Transverse colon (tissue), 4 donors: ENCODE measurements at regions not wholly inside any gene's neighbourhood (a gene's known extent, or its start where the extent isn't known, plus 50 kb on each side); places are given as distances from the start of the nearest gene placed in this dataset.

Source experiments
- DNase-seq: peaks from one replicate; pipeline ENCODE4 v3.0.0-alpha.2; 2019
- H3K27ac ChIP-seq, 4 donors: fragments of 200-600 bp; sonication (generic); 2 replicates each; pipeline ENCODE4 v1.5.1; 2016 to 2018; ENCODE audit warnings: inconsistent platforms in 4 of 4
- H3K27me3 ChIP-seq: fragments of 200-600 bp; sonication (generic); 2 replicates; pipeline ENCODE4 v1.5.1; 2017; ENCODE audit warnings: inconsistent platforms
- H3K36me3 ChIP-seq, 4 donors: fragments of 200-600 bp; sonication (generic); 2 replicates each; pipeline ENCODE4 v1.5.1; 2017 to 2019; ENCODE audit warnings: inconsistent platforms in 4 of 4
- H3K4me1 ChIP-seq, 4 donors: fragments of 200-600 bp; sonication (generic); 2 replicates each; pipeline ENCODE4 v1.5.1; 2017 to 2020; ENCODE audit warnings: inconsistent platforms in 4 of 4
- H3K4me3 ChIP-seq, 4 donors: fragments of 200-600 bp; sonication (generic); 1 replicate in 1 of 4; 2 replicates in 3 of 4; pipeline versions ENCODE4 v1.5.1 to v1.6.1; 2017 to 2019; ENCODE audit warnings: inconsistent platforms in 4 of 4
- H3K9me3 ChIP-seq, 2 donors: fragments of 200-600 bp; sonication (generic); 2 replicates each; pipeline ENCODE4 v1.5.1; 2017 to 2019; ENCODE audit warnings: inconsistent platforms in 2 of 2
- EP300 ChIP-seq: sonication (generic); formaldehyde crosslinking; IDR thresholded peaks from one replicate; pipeline ENCODE4 v1.6.1; 2017; ENCODE audit warnings: antibody characterized with exemption, low read depth
- POLR2A ChIP-seq: fragments of 450-650 bp; IDR thresholded peaks from one replicate; pipeline ENCODE4 v1.6.1; 2016; ENCODE audit warnings: antibody characterized with exemption, mild to moderate bottlenecking, moderate library complexity
- POLR2AphosphoS5 ChIP-seq, 3 donors: sonication (generic); formaldehyde crosslinking; IDR thresholded peaks; one replicate each; pipeline ENCODE4 v1.6.1; 2016; ENCODE audit warnings: antibody characterized with exemption in 3 of 3
- WGBS, 2 donors: methylation state at CpG; one replicate each; pipeline ENCODE4 v1.1.5; 2018; ENCODE audit warnings: low coverage in 1 of 2; 5-methylcytosine and 5-hydroxymethylcytosine counted together
- in situ Hi-C, 4 donors: fragments of 200-750 bp; cut with MboI; loops; one replicate each; pipeline versions ENCODE4 v1.15.0 to v1.15.1; 2017; ENCODE audit warnings: low sequenced_read_pairs in 3 of 4, low pct_ligation_motif_present in 1 of 4, low pct_unique_long_range_greater_than_20kb in 1 of 4
- intact Hi-C: fragments of 100-400 bp; cut with DNase I; formaldehyde crosslinking; loops from one replicate; pipeline ENCODE4 v1.15.1; 2023; ENCODE audit warnings: low total_unique reads
- TF ChIP-seq, protein P1 (sequence below), 5 experiments: fragments of 200-600 bp in 3 of 5; fragments of 450-650 bp in 2 of 5; sonication (generic) in 3 of 5; IDR thresholded peaks; 1 replicate in 2 of 5; 2 replicates in 3 of 5; pipeline ENCODE4 v1.5.1; 2016 to 2017; ENCODE audit warnings: antibody characterized with exemption in 5 of 5, inconsistent platforms in 3 of 5, mild to moderate bottlenecking in 2 of 5, moderate library complexity in 1 of 5

- Histone ChIP-seq H3K27me3 (no peaks in the 10 kb centered on the region), H3K36me3 (no peaks in the 10 kb centered on the region), H3K4me1 (peaks cover 7 to 23% (median 11%) of the 10 kb centered on the region in 4 donors), H3K4me3 (no peak overlapping the region), H3K9me3 (no peaks in the 10 kb centered on the region), H3K27ac (no peak overlapping the region)
- intact Hi-C loops = no loop called here
- no peak for DNase-seq
- 61 to 68% methylated on average over 7 to 10 of the region's 10 CpGs for WGBS, 2 donors
- in situ Hi-C loops = no loop called here
- TF ChIP-seq EP300 (no peak), POLR2AphosphoS5 (IDR thresholded peaks at IDR 0.05) (no peak), POLR2A (no peak)
- TF ChIP-seq, protein P1, sequence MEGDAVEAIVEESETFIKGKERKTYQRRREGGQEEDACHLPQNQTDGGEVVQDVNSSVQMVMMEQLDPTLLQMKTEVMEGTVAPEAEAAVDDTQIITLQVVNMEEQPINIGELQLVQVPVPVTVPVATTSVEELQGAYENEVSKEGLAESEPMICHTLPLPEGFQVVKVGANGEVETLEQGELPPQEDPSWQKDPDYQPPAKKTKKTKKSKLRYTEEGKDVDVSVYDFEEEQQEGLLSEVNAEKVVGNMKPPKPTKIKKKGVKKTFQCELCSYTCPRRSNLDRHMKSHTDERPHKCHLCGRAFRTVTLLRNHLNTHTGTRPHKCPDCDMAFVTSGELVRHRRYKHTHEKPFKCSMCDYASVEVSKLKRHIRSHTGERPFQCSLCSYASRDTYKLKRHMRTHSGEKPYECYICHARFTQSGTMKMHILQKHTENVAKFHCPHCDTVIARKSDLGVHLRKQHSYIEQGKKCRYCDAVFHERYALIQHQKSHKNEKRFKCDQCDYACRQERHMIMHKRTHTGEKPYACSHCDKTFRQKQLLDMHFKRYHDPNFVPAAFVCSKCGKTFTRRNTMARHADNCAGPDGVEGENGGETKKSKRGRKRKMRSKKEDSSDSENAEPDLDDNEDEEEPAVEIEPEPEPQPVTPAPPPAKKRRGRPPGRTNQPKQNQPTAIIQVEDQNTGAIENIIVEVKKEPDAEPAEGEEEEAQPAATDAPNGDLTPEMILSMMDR (IDR thresholded peaks at IDR 0.05) = no peak
These were observed 500.9 kb upstream of the ZMIZ1 start for GRCh38 chr10:78567680-78568455.

- 92 to 100% methylated on average over 1 to 2 of the region's 2 CpGs for WGBS, 2 donors
- H3K36me3 ChIP-seq = no peaks in the 10 kb centered on the region
- intact Hi-C loops (no loop called here), in situ Hi-C loops (no loop called here)
- H3K9me3 ChIP-seq = no peaks in the 10 kb centered on the region
- no peaks in the 10 kb centered on the region for H3K27me3 ChIP-seq
- H3K4me3 ChIP-seq = no peak overlapping the region
- TF ChIP-seq, protein P1 (IDR thresholded peaks at IDR 0.05) = no peak
- TF ChIP-seq EP300 = no peak
- no peak for TF ChIP-seq POLR2AphosphoS5 (IDR thresholded peaks at IDR 0.05)
- no peak for TF ChIP-seq POLR2A
- no peak for DNase-seq
- H3K4me1 ChIP-seq = peaks cover 7 to 23% (median 11%) of the 10 kb centered on the region in 4 donors
- H3K27ac ChIP-seq = no peak overlapping the region
These were observed 500.1 kb upstream of the ZMIZ1 start for GRCh38 chr10:78568620-78569019.

DNA sequence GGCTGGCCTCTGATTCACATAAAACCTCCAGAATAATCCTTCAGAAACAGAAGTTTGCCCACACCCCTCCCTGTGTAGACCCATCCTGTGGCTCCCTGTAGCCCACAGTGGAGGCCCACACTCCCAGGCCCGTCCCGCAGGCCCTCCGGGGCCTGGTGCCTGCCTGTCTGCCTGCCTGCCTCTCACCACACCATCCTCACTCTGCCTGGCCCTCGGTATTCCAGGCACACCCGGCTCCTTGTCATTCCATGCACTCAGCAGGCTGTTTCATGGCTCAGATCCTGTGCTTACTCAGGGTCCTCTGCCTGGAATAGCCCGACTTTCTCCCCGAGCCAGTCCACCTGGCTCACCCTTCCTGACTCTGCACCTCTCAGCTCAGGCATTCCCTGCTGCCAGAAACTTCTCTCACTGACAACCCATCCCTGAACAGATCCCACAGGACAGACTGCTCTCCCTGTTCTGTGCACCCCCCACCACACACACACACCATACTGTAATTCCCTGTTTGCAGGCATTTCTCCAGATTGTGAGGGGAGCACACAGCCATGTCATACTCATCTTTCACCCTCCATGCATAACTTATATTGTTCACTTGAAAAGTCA lies 498.0 kb upstream of the ZMIZ1 start:
- DNase-seq = no peak
- intact Hi-C loops = no loop called here
- Histone ChIP-seq H3K4me3 (no peak overlapping the region), H3K27ac (no peak overlapping the region), H3K27me3 (no peaks in the 10 kb centered on the region), H3K9me3 (no peaks in the 10 kb centered on the region), H3K4me1 (peaks cover 7 to 21% (median 11%) of the 10 kb centered on the region in 4 donors), H3K36me3 (no peaks in the 10 kb centered on the region)
- TF ChIP-seq, protein P1 (IDR thresholded peaks at IDR 0.05) = no peak
- TF ChIP-seq EP300 (no peak), POLR2A (no peak), POLR2AphosphoS5 (IDR thresholded peaks at IDR 0.05) (no peak)
- in situ Hi-C loops = no loop called here
- WGBS, 2 donors = 66% methylated on average over 7 of the region's 7 CpGs; no CpG with 5 or more reads in 1 of the 2 donors

DNA sequence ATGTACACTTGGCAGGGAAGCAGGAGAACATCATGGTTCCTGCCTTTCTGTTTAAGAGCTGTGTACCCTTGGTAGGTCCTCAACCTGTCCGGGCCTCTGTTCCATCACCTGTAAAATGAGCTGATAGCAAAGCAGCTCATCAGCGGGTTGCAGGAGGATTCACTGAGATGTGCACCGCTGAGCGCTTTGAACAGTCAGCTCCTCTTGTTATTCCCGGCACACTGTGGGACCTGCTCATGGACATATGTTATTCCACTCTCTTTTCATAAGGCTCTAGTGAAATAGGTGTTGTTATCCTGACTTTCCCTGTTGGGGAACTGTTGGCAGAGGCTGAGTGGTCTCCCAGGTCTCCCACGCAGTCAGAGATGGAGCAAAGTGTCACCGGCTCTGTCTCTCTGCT lies 497.5 kb upstream of the ZMIZ1 start:
- Histone ChIP-seq H3K36me3 (no peaks in the 10 kb centered on the region), H3K4me1 (peaks cover 5 to 16% (median 9%) of the 10 kb centered on the region in 4 donors), H3K27me3 (no peaks in the 10 kb centered on the region), H3K27ac (no peak overlapping the region), H3K4me3 (no peak overlapping the region), H3K9me3 (no peaks in the 10 kb centered on the region)
- DNase-seq = no peak
- in situ Hi-C loops (no loop called here), intact Hi-C loops (no loop called here)
- 94% methylated on average over 7 of the region's 7 CpGs; no CpG with 5 or more reads in 1 of the 2 donors for WGBS, 2 donors
- TF ChIP-seq EP300 (no peak), POLR2A (no peak), POLR2AphosphoS5 (IDR thresholded peaks at IDR 0.05) (no peak)
- TF ChIP-seq, protein P1 (IDR thresholded peaks at IDR 0.05) = no peak
